SK-N-MC (cell line): ENCODE measurements at regions not wholly inside any gene's neighbourhood (a gene's known extent, or its start where the extent isn't known, plus 50 kb on each side); places are given as distances from the start of the nearest gene placed in this dataset.

Experiments used
- DNase-seq: peaks from one replicate; pipeline ENCODE4 v3.0.0-alpha.2; 2011; ENCODE audit warnings: low read depth, low spot score
- H3K27ac ChIP-seq: fragments of 200-600 bp; sonication (generic); 2 replicates; pipeline ENCODE4 v1.5.1; 2016; ENCODE audit warnings: mixed run types
- H3K36me3 ChIP-seq: fragments of 200-600 bp; sonication (generic); 2 replicates; pipeline ENCODE4 v1.6.1; 2017; ENCODE audit warnings: antibody characterized with exemption, low read length, mixed read lengths; ENCODE audit not compliant: insufficient read depth
- H3K4me3 ChIP-seq: fragments of 200-600 bp; sonication (generic); 2 replicates; pipeline ENCODE4 v1.5.1; 2016
- H3K9ac ChIP-seq: fragments of 200-600 bp; sonication (generic); 2 replicates; pipeline ENCODE4 v1.8.0; 2017; ENCODE audit warnings: mixed run types, mixed read lengths; ENCODE audit not compliant: insufficient read length
- H3K9me3 ChIP-seq: fragments of 200-600 bp; sonication (generic); 2 replicates; pipeline ENCODE4 v1.6.1; 2017; ENCODE audit warnings: low read depth, mild to moderate bottlenecking, antibody characterized with exemption, low read length, moderate library complexity, mixed read lengths
- EZH2 ChIP-seq: fragments of 200-600 bp; sonication (generic); IDR thresholded peaks from one replicate; pipeline ENCODE4 v1.6.1; 2017; ENCODE audit warnings: antibody characterized with exemption
- FOXP2 ChIP-seq: optimal IDR thresholded peaks from 2 replicates; pipeline ENCODE3; 2011; ENCODE audit warnings: mild to moderate bottlenecking, moderate library complexity; ENCODE audit not compliant: insufficient read depth; ENCODE audit errors: extremely low read length, control extremely low read depth
- POLR2AphosphoS5 ChIP-seq: IDR thresholded peaks from 2 replicates; pipeline ENCODE4 v1.6.1; 2012; ENCODE audit warnings: mild to moderate bottlenecking, low read depth, low read length, borderline replicate concordance

DNA sequence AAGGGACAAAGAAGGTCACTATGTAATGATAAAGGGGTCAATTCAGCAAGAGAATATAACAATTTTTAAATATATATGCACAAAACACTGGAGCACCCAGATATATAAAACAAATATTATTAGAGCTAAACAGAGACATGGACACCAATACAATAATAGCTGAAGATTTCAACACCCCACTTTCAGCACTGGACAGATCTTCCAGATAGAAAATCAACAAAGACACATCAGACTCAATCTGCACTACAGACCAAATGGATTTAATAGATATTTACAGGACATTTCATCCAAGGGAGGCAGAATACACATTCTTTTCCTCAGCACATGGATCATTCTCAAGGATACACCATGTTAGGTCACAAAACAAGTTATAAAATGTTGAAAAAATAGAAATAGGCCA is 111.4 kb downstream of the SOX3 start:
- TF ChIP-seq FOXP2 (no peak), EZH2 (no peak), POLR2AphosphoS5 (no peak)
- Histone ChIP-seq H3K4me3 (no peak overlapping the region), H3K27ac (no peak overlapping the region), H3K9ac (no peak overlapping the region), H3K36me3 (no peaks in the 10 kb centered on the region), H3K9me3 (no peaks in the 10 kb centered on the region)
- no peak for DNase-seq

DNA sequence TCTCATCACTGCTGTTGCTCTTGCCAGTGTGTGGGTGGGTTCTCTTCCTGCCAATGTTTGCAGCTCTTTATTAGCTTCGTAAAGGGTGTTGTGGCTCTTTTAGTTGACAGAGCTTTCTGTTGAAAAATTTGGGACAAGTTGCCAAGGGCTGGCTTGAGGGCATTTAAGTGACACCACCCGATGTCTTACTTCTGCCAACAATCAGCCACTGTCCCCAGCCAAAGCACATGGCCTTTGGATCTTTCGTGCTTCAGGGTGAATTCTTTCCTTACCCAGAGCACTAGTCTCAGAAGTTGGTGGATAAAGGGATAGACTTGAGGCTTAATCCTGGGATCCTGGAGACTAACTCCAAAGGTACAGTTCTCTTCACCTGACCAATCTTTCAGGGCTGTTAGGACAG is 113.6 kb downstream of the SOX3 start:
- Histone ChIP-seq H3K9ac (no peak overlapping the region), H3K9me3 (no peaks in the 10 kb centered on the region), H3K4me3 (no peak overlapping the region), H3K27ac (no peak overlapping the region), H3K36me3 (no peaks in the 10 kb centered on the region)
- TF ChIP-seq POLR2AphosphoS5 = no peak
- TF ChIP-seq EZH2 = no peak
- no peak for TF ChIP-seq FOXP2
- no peak for DNase-seq

DNA sequence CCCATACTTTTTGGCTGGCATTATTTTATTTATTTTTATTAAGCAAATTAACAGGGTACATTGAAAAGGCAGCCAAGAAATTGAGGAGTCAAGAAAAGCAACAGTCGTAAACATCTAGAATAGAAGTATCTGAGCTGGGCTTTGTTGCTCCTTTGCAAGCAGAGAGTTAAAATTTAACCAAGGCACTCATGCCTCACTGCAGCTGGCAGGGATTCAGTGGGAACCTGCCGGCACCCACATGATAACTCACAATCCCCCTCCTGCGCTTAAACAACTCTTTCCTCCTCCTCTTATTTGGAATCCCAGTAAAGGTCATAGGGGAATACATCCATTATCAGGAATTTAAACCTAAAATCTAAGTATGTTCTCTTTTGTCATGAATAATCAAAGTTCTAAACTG is 115.5 kb downstream of the SOX3 start:
- no peaks in the 10 kb centered on the region for H3K36me3 ChIP-seq
- H3K27ac ChIP-seq = no peak overlapping the region
- no peak overlapping the region for H3K4me3 ChIP-seq
- TF ChIP-seq FOXP2 (no peak), POLR2AphosphoS5 (no peak), EZH2 (no peak)
- no peak for DNase-seq
- no peak overlapping the region for H3K9ac ChIP-seq
- no peaks in the 10 kb centered on the region for H3K9me3 ChIP-seq

DNA sequence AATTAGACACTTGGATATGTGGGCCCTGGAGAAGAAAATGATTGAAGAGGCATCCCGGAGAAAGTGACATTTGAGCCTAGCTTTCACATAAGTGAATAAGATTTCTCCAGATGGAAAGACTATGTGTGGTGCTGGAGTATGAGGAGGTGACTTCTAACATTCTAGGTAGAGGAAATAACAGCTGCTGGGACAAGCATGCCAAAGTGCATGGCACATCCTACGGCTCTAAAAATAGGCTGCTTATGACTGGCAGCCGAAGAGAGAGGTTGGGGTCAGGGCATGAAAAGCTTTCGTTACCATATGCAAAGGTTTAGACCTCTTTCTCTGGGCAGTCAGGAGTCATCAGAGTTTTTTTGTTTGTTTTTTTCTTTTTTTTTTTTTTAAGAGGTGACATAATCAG is 142.0 kb downstream of the SOX3 start:
- Histone ChIP-seq H3K9me3 (no peaks in the 10 kb centered on the region), H3K9ac (no peak overlapping the region), H3K4me3 (no peak overlapping the region), H3K27ac (no peak overlapping the region), H3K36me3 (no peaks in the 10 kb centered on the region)
- DNase-seq = no peak
- TF ChIP-seq EZH2 (no peak), POLR2AphosphoS5 (no peak), FOXP2 (no peak)

DNA sequence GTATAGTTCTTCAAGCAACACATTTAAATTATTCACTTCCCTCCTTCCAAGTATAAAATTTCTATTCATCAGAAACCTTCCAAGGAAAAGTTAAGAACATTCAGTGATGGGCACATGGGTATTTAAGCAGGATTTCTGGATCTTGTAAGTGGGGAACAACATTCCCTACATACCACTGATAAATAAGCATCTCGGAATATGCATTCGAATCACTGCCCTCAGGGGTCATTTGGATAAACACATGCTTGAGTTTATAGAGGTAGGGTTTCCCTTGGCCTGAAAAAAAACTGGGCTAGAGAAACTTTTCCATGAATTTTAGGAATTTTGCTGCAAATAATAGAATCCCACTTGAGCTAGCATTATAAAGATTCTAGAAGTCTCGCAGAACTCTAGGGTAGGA is 143.9 kb downstream of the SOX3 start:
- Histone ChIP-seq H3K27ac (no peak overlapping the region), H3K9me3 (no peaks in the 10 kb centered on the region), H3K9ac (no peak overlapping the region), H3K36me3 (no peaks in the 10 kb centered on the region), H3K4me3 (no peak overlapping the region)
- TF ChIP-seq EZH2 (no peak), FOXP2 (no peak)
- DNase-seq = no peak

GRCh38 chrX:140360284-140360683 is 144.6 kb downstream of the SOX3 start:
- Histone ChIP-seq H3K27ac (no peak overlapping the region), H3K36me3 (no peaks in the 10 kb centered on the region), H3K9me3 (no peaks in the 10 kb centered on the region), H3K9ac (no peak overlapping the region), H3K4me3 (no peak overlapping the region)
- DNase-seq = no peak
- TF ChIP-seq POLR2AphosphoS5 (no peak), EZH2 (no peak), FOXP2 (no peak)

- TF ChIP-seq FOXP2 = no peak
- no peak for TF ChIP-seq EZH2
- TF ChIP-seq POLR2AphosphoS5 = no peak
- no peaks in the 10 kb centered on the region for H3K9me3 ChIP-seq
- H3K9ac ChIP-seq = no peak overlapping the region
- H3K36me3 ChIP-seq = no peaks in the 10 kb centered on the region
- no peak overlapping the region for H3K4me3 ChIP-seq
- H3K27ac ChIP-seq = no peak overlapping the region
- DNase-seq = no peak
These were observed 148.9 kb downstream of the SOX3 start for GRCh38 chrX:140355922-140356321.

GRCh38 chrX:140355429-140355828 is 149.4 kb downstream of the SOX3 start:
- Histone ChIP-seq H3K27ac (no peak overlapping the region), H3K4me3 (no peak overlapping the region), H3K9me3 (no peaks in the 10 kb centered on the region), H3K9ac (no peak overlapping the region), H3K36me3 (no peaks in the 10 kb centered on the region)
- no peak for DNase-seq
- TF ChIP-seq POLR2AphosphoS5 (no peak), FOXP2 (no peak), EZH2 (no peak)

- Histone ChIP-seq H3K4me3 (no peak overlapping the region), H3K9me3 (no peaks in the 10 kb centered on the region), H3K9ac (no peak overlapping the region), H3K27ac (no peak overlapping the region), H3K36me3 (no peaks in the 10 kb centered on the region)
- no peak for DNase-seq
- TF ChIP-seq EZH2 (no peak), FOXP2 (no peak), POLR2AphosphoS5 (no peak)
These were observed 150.3 kb downstream of the SOX3 start for GRCh38 chrX:140354431-140355120.
